ENCODE measurements at regions not wholly inside any gene's neighbourhood (a gene's known extent, or its start where the extent isn't known, plus 50 kb on each side); places are given as distances from the start of the nearest gene placed in this dataset.

GRCh38 chr9:29199975-29200374 lies 1626.7 kb upstream of the C9orf72 start:
- DNase-seq (ENCODE audit: extremely low read depth in 1 of 4, low spot score in 3 of 4), result no peak
- TF ChIP-seq ESRRB (CRISPR knock-in tag; IDR thresholded peaks at IDR 0.05; ENCODE audit: borderline replicate concordance), result no peak
- TF ChIP-seq ZNF436 (CRISPR knock-in tag; IDR thresholded peaks at IDR 0.05), result no peak
- no peak for TF ChIP-seq FOXP1 (CRISPR knock-in tag; IDR thresholded peaks at IDR 0.05)
- no peak for TF ChIP-seq E2F5 (CRISPR knock-in tag; IDR thresholded peaks at IDR 0.05)
- TF ChIP-seq RFX1 (IDR thresholded peaks at IDR 0.05), result no peak
- no peak for TF ChIP-seq POLR2H (tag; IDR thresholded peaks at IDR 0.05; ENCODE audit: low read depth)
- TF ChIP-seq GABPB2 (CRISPR knock-in tag; conservative IDR thresholded peaks at IDR 0.05), result no peak
- TF ChIP-seq KLF1 (tag; IDR thresholded peaks at IDR 0.05), result no peak
- no peak for TF ChIP-seq ZBTB8A (IDR thresholded peaks at IDR 0.05; ENCODE audit: partially characterized antibody)
- no peak for TF ChIP-seq NUFIP1 (IDR thresholded peaks at IDR 0.05; ENCODE audit: partially characterized antibody)
- no peak for TF ChIP-seq WHSC1 (IDR thresholded peaks at IDR 0.05; ENCODE audit: low read length)
- no peak for TF ChIP-seq NFE2L1 (tag; IDR thresholded peaks at IDR 0.05; ENCODE audit: borderline replicate concordance, low read depth)
- TF ChIP-seq CAMTA2 (CRISPR knock-in tag; conservative IDR thresholded peaks at IDR 0.05), result no peak
- no peak for TF ChIP-seq ILF3 (IDR thresholded peaks at IDR 0.05; ENCODE audit: borderline replicate concordance)
- TF ChIP-seq FOXA3 (CRISPR knock-in tag; conservative IDR thresholded peaks at IDR 0.05 in 1 of 2, IDR thresholded peaks at IDR 0.05 in 1 of 2), result no peak
- TF ChIP-seq NCOA2 (IDR thresholded peaks at IDR 0.05; ENCODE audit: partially characterized antibody in 2 of 2), result no peak
- TF ChIP-seq ZZZ3 (IDR thresholded peaks at IDR 0.05), result no peak
- H2AFZ ChIP-seq (ENCODE audit: low read depth, low read length), result no peak overlapping the region
- FAIRE-seq, result no peak
- H3K4me3 ChIP-seq, result no peak overlapping the region
- in situ Hi-C loops (cut with MboI) (no loop called here), intact Hi-C loops (cut with micrococcal nuclease) (no loop called here)
- no CpG with 5 or more reads among the region's 3 CpGs for WGBS (ENCODE audit: insufficient coverage, low coverage, missing lambda C conversion rate)
- H3K9me1 ChIP-seq (ENCODE audit: control insufficient read depth, insufficient read depth, low read length), result no peaks in the 10 kb centered on the region
- BruUV-seq (replicated peaks), result no TSS peak
- H4K20me1 ChIP-seq (replicated peaks; ENCODE audit: control insufficient read depth, insufficient read depth, low read length), result no peaks in the 10 kb centered on the region
- no peak overlapping the region for H3K27ac ChIP-seq (ENCODE audit: extremely low read depth, low read depth, low read length)
- H3K36me3 ChIP-seq (ENCODE audit: control insufficient read depth, insufficient read depth, low read length), result no peaks in the 10 kb centered on the region
- no peaks in the 10 kb centered on the region for H3K27me3 ChIP-seq (ENCODE audit: control insufficient read depth in 2 of 2, insufficient read depth in 2 of 2, low read length in 2 of 2)
- H3K79me2 ChIP-seq (ENCODE audit: control insufficient read depth, insufficient read depth, low read length), result no peaks in the 10 kb centered on the region
- H3K9ac ChIP-seq (ENCODE audit: insufficient read depth in 1 of 2, low read depth in 2 of 2, low read length in 2 of 2), result no peak overlapping the region
- ATAC-seq, result no peak
- ChIA-PET CTCF (ENCODE audit: low intra/inter-chr PET ratio) (no interaction called here), POLR2A (no interaction called here)
- H3K9me3 ChIP-seq (replicated peaks; ENCODE audit: control insufficient read depth, insufficient read depth, low read depth, low read length), result no peaks in the 10 kb centered on the region
- no peak overlapping the region for H3K4me2 ChIP-seq (ENCODE audit: insufficient read depth, low read length)
- no peaks in the 10 kb centered on the region for H3K4me1 ChIP-seq (replicated peaks in 1 of 2; ENCODE audit: control insufficient read depth in 2 of 2, insufficient read depth in 2 of 2, low read length in 2 of 2)

Data from K562 (cell line).